ENCODE measurements at regions not wholly inside any gene's neighbourhood (a gene's known extent, or its start where the extent isn't known, plus 50 kb on each side); places are given as distances from the start of the nearest gene placed in this dataset.
"Not testable (repeated sequence)": the region's sequence is repeated elsewhere in the genome, so short reads cannot be mapped to it uniquely, and the experiment has no call there.

- DNase-seq, result no peak
Measured at GRCh38 chr11:100585728-100586127, 101.4 kb upstream of the ARHGAP42 start.

DNA sequence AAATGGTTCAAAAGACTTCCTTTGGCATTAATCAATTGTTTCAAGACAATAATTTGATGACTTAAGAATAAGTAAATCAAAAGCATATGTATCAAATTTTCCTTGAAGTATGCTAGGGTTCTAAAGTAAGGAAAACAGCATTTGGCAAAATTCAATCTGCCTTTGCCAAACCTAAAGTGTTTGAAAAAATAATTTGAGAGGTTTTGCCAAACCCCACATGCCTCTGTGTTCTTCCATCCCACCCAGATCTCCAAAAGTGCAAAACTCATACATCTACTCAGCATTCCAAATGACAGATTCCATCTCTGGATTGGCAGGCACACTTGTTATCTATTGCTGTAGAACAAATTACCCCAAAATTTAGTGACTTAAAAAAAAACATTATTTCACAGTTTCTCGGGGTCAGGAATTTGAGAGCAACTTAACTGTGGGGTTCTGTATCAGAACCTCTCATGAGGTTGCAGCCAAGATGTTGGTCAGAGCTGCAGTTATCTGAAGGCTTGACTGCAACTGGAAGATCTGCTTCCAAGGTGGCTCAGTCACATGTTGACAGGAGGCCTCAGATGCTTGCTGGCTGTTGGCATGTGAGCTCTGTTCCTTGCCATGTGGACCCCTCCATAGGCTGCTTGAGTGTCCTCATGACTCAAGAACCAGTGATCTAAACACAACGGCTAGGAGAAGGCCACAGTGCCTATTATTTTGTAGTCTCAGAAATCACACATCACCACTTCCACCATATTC is 100.6 kb upstream of the ARHGAP42 start:
- DNase-seq, result no peak

- no peak for DNase-seq
Measured at GRCh38 chr11:100592619-100593260, 94.3 kb upstream of the ARHGAP42 start.

DNA sequence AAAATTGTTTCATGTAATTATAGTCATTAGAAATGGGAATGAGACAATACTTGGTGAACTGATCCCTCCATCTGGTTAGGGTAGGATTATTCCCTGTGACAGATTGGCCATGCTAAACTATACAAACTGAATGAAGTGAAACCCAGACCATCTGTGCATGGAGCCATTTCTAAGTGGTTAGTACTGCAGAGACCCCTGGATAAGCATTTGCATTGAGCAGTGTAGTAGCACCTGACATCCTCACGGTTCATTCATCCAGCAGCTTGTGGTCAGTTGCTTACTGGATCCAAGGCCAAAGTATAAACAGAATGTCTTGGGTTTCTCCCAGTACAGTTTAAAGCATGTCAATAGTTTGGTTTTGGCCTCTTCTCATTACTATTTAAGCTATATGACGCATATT is 93.8 kb upstream of the ARHGAP42 start:
- no peak for DNase-seq

DNA sequence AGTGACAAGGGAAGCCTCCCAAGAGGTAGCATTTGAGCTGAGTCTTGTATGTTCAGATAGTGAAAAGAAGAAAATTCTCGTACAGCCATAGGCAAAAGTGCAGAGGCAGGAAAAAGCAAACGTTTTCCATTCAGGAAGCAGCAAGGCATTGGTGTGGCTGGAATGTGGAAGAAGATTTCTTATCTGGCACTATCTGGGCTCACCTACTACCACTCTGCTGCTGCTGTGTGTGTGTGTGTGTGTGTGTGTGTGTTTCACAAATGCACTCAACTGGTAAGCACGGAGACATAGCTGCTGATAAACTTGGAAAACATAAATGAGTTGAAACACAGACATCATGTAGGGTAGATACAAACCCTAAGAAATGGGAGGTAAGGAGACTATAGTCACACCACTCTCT is 92.8 kb upstream of the ARHGAP42 start:
- DNase-seq, result no peak

DNA sequence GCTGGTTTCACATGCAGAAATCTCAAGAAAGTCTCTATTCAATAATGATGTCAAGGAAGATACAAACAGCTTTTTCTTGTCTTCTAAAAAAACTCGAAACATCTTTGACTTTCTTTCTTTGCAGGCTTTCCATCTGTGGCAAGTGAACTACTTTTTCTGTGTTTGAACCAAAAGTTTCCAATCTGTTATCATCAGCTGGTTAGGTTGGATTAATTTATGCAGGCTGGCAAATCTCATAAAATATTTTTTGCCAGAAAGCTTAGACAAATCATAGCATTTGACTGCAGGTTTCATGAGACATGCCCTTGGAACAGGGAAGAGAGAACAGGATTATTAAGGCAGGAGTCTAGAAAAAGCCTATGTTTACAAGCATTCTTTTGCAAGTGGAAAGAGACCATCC is 86.1 kb upstream of the ARHGAP42 start:
- no peak for DNase-seq

- DNase-seq, result no peak
Measured at GRCh38 chr11:100602716-100603115, 84.4 kb upstream of the ARHGAP42 start.

DNA sequence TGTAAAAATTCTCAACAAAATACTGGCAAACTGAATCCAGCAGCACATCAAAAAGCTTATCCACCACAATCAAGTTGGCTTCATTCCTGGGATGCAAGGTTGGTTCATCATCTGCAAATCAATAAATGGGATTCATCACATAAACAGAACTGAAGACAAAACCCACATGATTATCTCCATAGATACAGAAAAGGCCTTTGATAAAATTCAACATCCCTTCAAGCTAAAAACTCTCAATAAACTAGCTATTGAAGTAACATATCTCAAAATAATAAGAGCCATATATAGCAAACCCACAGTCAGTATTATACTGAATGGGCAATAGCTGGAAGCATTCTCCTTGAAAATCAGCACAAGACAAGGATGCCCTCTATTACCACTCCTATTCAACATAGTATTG is 79.3 kb upstream of the ARHGAP42 start:
- DNase-seq, result not testable (repeated sequence)

DNA sequence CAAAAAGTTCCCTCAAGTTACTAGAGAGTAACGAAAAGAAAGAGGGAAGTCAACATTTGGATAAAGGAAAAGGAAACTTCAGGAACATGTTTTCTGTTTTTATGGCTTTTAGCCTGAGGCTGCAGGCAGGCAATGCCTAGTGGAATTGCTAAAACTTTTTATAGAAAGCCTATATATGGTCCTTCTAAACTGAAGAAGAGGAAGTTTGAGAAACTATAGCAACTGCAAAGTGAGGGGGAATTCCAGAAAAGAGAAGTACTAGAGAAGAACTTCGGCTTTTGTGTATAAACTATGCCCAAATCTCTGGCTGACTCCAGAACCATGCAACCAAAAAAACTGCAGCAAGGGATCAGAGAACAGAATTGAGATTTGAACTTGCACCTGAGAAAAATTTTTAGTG is 74.3 kb upstream of the ARHGAP42 start:
- no peak for DNase-seq

- DNase-seq, result no peak
Measured at GRCh38 chr11:100618914-100619313, 68.2 kb upstream of the ARHGAP42 start.

DNA sequence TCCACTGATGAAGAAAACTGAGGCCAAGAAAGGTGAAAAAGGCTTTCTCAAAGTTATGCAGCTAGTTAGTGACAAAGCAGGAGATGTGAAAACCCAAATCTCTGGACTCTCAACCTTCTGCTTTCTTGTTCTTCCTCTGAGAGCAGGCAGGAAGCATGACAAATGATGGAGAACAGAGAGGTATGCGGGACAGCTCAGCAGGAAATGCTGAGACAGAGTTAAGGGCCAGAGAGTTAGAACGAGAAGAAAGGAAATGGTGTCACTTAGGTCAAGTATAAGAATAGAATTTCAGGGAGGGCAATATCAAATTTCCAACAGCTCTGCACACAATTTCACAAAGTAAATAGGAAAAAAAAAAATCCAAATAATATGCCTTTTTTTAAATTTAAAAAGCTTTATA is 67.6 kb upstream of the ARHGAP42 start:
- DNase-seq, result no peak

DNA sequence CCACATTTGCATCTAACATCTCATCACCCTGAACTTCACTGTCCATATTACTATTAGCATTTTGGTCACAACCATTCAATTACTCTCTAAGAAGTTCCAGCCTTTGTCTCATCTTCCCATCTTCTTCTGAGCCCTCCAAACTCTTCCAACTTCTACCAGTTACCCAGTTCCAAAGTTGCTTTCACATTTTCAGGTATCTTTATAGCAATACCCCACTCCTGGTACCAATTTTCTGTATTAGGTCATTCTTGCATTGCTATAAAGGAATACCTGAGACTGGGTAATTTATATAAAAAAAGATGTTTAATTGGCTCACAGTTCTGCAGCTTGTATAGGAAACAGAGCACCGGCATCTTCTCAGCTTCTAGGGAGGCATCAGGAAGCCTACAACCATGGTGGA is 64.7 kb upstream of the ARHGAP42 start:
- no peak for DNase-seq

DNA sequence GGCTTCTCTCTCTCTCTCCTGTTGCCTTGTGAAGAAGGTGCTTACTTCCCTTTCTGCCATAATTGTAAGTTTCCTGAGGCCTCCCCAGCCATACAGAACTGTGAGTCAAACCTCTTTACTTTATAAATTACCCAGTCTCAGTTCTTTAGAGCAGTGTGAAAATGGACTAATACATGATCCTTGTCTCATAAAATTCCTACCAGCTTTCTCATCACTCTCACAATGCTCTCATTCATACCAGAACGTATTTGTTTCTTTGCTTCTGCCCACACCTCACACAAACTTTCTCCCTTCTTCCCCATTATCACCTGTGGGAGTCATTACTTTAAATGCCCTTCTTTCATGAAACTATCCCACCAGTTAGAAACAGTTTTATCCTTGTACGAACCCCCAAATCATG is 62.7 kb upstream of the ARHGAP42 start:
- DNase-seq, result no peak

- no peak for DNase-seq
Measured at GRCh38 chr11:100625041-100625440, 62.0 kb upstream of the ARHGAP42 start.

DNA sequence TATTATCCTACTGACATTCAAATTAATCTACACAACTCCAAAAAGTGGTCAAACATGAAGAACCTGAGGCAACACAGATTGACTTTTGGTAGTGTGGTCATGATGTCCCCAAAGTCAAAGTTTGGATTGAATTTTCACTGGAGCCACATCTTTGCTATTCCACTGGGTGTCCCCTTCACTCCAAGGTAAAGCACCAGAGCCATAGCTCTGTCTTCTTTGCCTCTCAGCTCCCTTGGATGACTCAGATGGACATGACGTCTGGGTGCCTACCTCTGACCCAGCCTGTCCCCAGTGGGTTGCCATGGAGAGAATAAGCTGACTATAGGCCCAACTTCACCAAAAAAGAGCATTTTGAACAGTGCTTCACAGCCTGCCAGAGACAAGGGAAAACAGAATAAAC is 57.4 kb upstream of the ARHGAP42 start:
- DNase-seq, result no peak

- no peak for DNase-seq
Measured at GRCh38 chr11:100630898-100631297, 56.2 kb upstream of the ARHGAP42 start.

- DNase-seq, result no peak
Measured at GRCh38 chr11:100631316-100631715, 55.8 kb upstream of the ARHGAP42 start.

GRCh38 chr11:100632941-100633452 is 54.1 kb upstream of the ARHGAP42 start:
- DNase-seq, result peak; percentile 74

GRCh38 chr11:100635194-100635593 is 51.9 kb upstream of the ARHGAP42 start:
- no peak for DNase-seq

- DNase-seq, result no peak
Measured at GRCh38 chr11:100636536-100636935, 50.6 kb upstream of the ARHGAP42 start.
